ENCODE measurements at regions not wholly inside any gene's neighbourhood (a gene's known extent, or its start where the extent isn't known, plus 50 kb on each side); places are given as distances from the start of the nearest gene placed in this dataset.
"Not testable (repeated sequence)": the region's sequence is repeated elsewhere in the genome, so short reads cannot be mapped to it uniquely, and the experiment has no call there.

DNA sequence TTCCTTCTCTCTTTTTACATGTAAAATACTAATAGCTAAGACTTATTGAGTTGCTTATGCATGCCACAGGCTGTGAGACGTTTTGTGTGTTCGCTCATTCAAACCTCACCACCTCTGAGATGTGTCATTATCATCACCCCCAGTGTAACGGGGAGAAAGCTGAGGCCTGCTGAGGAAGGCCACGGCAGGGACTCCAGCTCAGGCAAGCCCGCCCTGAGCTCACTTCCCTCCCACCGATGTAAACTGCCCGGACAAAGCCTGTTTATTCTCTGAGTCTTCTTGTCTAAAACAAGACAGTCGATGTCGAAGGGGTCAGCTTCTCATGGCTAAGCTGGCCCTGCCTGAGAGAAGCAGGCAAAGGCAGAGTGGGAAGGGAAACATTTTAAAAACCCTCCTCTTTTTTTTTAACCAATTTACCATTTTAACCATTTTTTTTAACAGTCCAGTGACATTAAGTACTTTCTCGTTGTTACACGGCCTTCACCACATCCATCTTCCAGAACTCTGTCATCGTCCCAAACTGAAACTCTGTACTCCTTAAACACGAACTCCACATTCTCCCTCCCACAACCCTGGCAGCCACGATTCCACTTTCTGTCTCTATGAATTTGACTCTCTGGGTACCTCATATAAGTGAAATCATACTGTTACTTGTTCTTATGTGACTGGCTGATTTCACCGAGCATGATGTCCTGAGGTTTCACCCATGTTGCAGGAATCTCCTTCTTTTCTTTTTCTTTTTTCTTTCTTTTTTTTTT is 204.8 kb upstream of the GALNT2 start:
- CTCF ChIA-PET = no interaction called here
- POLR2A ChIA-PET (ENCODE audit: low non-redundant PET) = no interaction called here

DNA sequence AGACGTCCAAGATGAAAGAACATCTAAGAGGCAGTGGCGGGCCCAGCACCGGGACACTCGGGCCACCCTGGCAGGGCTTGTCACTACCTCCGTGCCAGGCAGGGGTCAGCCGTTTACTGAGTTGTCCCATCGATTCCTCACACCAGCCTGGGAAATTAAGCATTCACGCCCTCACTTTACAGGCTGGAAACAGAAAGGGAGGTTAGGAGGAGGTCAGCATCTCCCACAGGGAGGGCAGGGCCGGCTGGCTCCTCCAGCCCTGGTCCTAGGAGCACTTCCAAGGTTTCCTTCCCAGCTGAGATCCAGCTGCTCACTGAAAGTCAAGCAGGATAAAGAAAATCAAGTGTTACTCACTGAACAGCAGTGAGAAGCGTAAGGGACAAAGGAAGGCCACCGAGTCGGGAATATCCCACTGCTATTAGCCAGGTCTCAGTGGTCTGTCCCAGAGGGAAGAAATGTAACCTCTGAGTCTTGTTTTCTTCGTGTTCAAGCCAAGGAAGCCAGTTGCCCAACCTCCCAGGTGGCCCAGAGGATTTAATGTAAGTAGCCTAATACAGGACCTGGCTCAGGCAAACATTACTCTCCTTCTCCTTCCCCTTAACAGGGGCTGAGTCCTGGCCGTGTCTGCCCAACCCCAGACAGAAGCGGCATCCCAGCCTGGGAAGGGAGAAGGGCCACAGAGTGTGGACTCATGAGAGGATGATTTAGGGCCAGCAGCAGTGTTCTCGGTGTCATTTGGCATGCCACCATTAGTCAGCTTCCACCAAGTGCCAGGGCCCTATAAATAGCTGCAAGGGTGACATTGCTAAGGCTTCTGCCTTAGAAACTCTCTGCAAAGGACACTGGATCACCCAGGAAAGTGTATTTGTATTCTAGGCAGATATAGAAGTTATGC is 203.1 kb upstream of the GALNT2 start:
- H3K27ac ChIP-seq = no peak overlapping the region
- POLR2A ChIA-PET (ENCODE audit: low non-redundant PET) = no interaction called here
- TF ChIP-seq, protein P1, sequence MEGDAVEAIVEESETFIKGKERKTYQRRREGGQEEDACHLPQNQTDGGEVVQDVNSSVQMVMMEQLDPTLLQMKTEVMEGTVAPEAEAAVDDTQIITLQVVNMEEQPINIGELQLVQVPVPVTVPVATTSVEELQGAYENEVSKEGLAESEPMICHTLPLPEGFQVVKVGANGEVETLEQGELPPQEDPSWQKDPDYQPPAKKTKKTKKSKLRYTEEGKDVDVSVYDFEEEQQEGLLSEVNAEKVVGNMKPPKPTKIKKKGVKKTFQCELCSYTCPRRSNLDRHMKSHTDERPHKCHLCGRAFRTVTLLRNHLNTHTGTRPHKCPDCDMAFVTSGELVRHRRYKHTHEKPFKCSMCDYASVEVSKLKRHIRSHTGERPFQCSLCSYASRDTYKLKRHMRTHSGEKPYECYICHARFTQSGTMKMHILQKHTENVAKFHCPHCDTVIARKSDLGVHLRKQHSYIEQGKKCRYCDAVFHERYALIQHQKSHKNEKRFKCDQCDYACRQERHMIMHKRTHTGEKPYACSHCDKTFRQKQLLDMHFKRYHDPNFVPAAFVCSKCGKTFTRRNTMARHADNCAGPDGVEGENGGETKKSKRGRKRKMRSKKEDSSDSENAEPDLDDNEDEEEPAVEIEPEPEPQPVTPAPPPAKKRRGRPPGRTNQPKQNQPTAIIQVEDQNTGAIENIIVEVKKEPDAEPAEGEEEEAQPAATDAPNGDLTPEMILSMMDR (conservative IDR thresholded peaks at IDR 0.05; ENCODE audit: low read depth) = no peak
- no peak for DNase-seq (ENCODE audit: low spot score)
- CTCF ChIA-PET = no interaction called here

More for the DNA sequence above, 204.8 kb upstream of the GALNT2 start:
- H3K27ac ChIP-seq = no peak overlapping the region
- TF ChIP-seq, protein P1 (conservative IDR thresholded peaks at IDR 0.05; ENCODE audit: low read depth) = no peak
- no peak for DNase-seq (ENCODE audit: low spot score)

DNA sequence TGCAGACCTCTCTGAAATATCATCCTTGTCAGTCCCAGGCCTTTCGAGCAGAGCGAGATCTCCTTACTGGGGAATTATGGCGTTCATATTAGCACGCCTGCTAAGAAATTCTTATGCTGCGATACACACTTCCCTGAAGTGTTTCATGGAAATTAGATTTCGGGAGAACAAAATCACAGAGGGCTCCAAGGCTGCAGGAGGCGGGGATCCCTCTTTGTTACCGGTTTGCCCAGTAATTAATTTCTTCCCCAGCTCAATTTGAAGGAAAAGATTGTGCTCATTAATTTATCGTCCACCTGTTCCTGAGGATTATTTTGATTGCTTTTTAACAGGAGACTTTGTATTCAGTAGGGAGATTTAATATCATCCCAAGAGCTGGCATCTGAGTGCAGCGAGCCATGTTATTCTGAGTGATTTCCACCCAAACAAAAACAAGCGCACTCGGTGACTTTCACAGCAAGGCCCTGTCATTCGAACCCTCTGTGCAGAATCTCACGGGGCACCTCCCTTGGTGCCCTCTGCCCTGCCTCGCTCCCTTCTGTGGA is 202.3 kb upstream of the GALNT2 start:
- DNase-seq (ENCODE audit: low spot score) = no peak
- ChIA-PET CTCF (no interaction called here), POLR2A (ENCODE audit: low non-redundant PET) (no interaction called here)
- H3K27ac ChIP-seq = no peak overlapping the region
- TF ChIP-seq, protein P1 (conservative IDR thresholded peaks at IDR 0.05; ENCODE audit: low read depth) = no peak

DNA sequence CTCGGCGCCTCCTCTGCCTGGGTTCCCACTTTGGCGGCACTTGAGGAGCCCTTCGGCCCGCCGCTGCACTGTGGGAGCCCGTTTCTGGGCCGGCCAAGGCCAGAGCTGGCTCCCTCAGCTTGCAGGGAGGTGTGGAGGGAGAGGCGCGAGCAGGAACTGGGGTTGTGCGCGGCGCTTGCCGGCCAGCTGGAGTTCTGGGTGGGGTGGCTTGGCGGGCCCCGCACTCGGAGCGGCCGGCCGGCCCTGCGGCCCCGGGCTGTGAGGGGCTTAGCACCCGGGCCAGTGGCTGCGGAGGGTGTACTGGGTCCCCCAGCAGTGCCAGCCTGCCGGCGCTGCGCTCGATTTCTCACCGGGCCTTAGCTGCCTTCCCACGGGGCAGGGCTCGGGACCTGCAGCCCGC is 201.7 kb upstream of the GALNT2 start:
- CTCF ChIA-PET; POLR2A ChIA-PET (ENCODE audit: low non-redundant PET); H3K27ac ChIP-seq; DNase-seq (ENCODE audit: low spot score): not testable (repeated sequence)

DNA sequence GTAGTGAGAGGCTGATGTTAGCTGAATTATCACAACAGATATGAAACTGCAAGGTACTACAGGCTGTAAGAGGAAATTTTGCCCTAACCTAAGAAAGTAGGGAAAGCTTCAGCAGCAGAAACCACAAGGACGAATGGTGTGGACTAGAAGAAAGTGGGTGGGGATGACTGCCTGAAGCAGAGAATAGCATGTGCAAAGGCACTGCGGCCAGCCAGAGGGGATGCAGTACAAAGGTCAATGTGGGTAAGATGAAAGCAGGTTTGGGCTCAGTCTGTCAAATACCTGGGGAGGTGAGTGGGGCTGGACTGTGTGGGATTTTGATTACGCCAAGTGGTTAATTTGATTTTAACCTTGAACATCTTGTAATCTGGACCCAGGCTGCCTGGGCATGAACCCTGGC is 199.3 kb upstream of the GALNT2 start:
- POLR2A ChIA-PET (ENCODE audit: low non-redundant PET) = no interaction called here
- no peak for DNase-seq (ENCODE audit: low spot score)
- TF ChIP-seq, protein P1 (conservative IDR thresholded peaks at IDR 0.05; ENCODE audit: low read depth) = no peak
- no peak overlapping the region for H3K27ac ChIP-seq
- CTCF ChIA-PET = no interaction called here

DNA sequence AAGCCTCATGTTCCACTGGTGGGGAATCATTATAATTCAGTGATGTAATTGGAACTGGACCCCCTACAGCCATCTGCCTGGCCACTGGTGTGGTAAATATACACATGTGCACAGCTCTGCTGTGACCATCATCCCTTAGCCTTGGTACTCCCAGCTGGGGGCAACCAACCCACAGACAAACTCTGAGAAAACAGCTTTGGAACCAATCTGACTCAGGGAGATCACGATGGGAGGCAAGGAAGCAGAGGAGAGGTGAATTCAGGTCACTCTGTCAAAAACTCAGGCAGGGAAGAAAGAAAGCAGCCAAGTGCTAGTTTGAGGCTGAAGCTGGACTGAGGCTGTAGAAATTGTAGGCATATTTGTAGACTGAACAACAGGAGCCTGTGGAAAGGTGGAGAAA is 197.8 kb upstream of the GALNT2 start:
- POLR2A ChIA-PET (ENCODE audit: low non-redundant PET) = no interaction called here
- no peak overlapping the region for H3K27ac ChIP-seq
- no peak for DNase-seq (ENCODE audit: low spot score)
- CTCF ChIA-PET = no interaction called here
- TF ChIP-seq, protein P1 (conservative IDR thresholded peaks at IDR 0.05; ENCODE audit: low read depth) = no peak

DNA sequence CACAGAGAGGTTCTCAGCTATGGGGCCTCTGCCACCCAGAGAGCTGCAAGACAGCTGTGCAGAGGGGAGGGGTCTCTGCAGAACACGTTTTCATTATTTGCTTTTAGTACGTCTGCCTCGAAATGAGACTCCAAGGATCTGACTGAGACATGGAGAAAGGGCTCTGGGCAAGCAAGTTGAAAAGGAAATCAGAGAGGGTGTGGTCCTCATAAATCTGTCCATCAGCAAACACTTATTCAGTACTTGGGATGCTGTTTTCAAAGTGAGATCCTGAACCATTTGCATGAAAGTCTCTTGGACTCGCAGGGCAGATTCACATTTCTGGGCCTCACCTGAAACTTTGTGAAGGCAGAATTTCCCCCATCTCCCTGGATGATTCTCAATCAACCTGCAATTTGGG is 197.4 kb upstream of the GALNT2 start:
- H3K27ac ChIP-seq = no peak overlapping the region
- ChIA-PET CTCF (no interaction called here), POLR2A (ENCODE audit: low non-redundant PET) (no interaction called here)
- TF ChIP-seq, protein P1 (conservative IDR thresholded peaks at IDR 0.05; ENCODE audit: low read depth) = no peak
- no peak for DNase-seq (ENCODE audit: low spot score)
